ENCODE measurements at regions not wholly inside any gene's neighbourhood (a gene's known extent, or its start where the extent isn't known, plus 50 kb on each side); places are given as distances from the start of the nearest gene placed in this dataset.
"Not testable (repeated sequence)": the region's sequence is repeated elsewhere in the genome, so short reads cannot be mapped to it uniquely, and the experiment has no call there.

GRCh38 chrX:101740642-101741041 lies 81.0 kb upstream of the ARMCX2 start:
- intact Hi-C loops (cut with micrococcal nuclease), result no loop called here
- no peak overlapping the region for H3K4me3 Mint-ChIP-seq
- H3K36me3 Mint-ChIP-seq (ENCODE audit: low read depth), result no peaks in the 10 kb centered on the region
- H3K27me3 Mint-ChIP-seq, result no peaks in the 10 kb centered on the region
- H3K9me3 Mint-ChIP-seq, result no peaks in the 10 kb centered on the region
- H3K4me1 Mint-ChIP-seq (ENCODE audit: low read depth), result no peaks in the 10 kb centered on the region
- no peak overlapping the region for H3K27ac Mint-ChIP-seq

GRCh38 chrX:101738867-101739266 lies 79.2 kb upstream of the ARMCX2 start:
- intact Hi-C loops (cut with micrococcal nuclease); H3K9me3 Mint-ChIP-seq; H3K4me1 Mint-ChIP-seq (ENCODE audit: low read depth); H3K36me3 Mint-ChIP-seq (ENCODE audit: low read depth); H3K27me3 Mint-ChIP-seq; H3K27ac Mint-ChIP-seq; H3K4me3 Mint-ChIP-seq: not testable (repeated sequence)

GRCh38 chrX:101738411-101738810 lies 78.8 kb upstream of the ARMCX2 start:
- H3K4me3 Mint-ChIP-seq; H3K4me1 Mint-ChIP-seq (ENCODE audit: low read depth); H3K27ac Mint-ChIP-seq; H3K27me3 Mint-ChIP-seq; intact Hi-C loops (cut with micrococcal nuclease); H3K36me3 Mint-ChIP-seq (ENCODE audit: low read depth); H3K9me3 Mint-ChIP-seq: not testable (repeated sequence)

- Mint-ChIP-seq H3K4me1 (ENCODE audit: low read depth) (no peaks in the 10 kb centered on the region), H3K27me3 (no peaks in the 10 kb centered on the region), H3K27ac (no peak overlapping the region), H3K9me3 (no peaks in the 10 kb centered on the region), H3K36me3 (ENCODE audit: low read depth) (no peaks in the 10 kb centered on the region), H3K4me3 (no peak overlapping the region)
- intact Hi-C loops (cut with micrococcal nuclease), result no loop called here
Observed at GRCh38 chrX:101736651-101737050, 77.0 kb upstream of the ARMCX2 start.

GRCh38 chrX:101732870-101733269 lies 73.2 kb upstream of the ARMCX2 start:
- H3K4me1 Mint-ChIP-seq (ENCODE audit: low read depth), result no peaks in the 10 kb centered on the region
- H3K4me3 Mint-ChIP-seq, result no peak overlapping the region
- no peaks in the 10 kb centered on the region for H3K9me3 Mint-ChIP-seq
- intact Hi-C loops (cut with micrococcal nuclease), result no loop called here
- H3K27ac Mint-ChIP-seq, result no peak overlapping the region
- no peaks in the 10 kb centered on the region for H3K27me3 Mint-ChIP-seq
- no peaks in the 10 kb centered on the region for H3K36me3 Mint-ChIP-seq (ENCODE audit: low read depth)

- Mint-ChIP-seq H3K27me3 (peaks cover 2% of the 10 kb centered on the region), H3K9me3 (no peaks in the 10 kb centered on the region), H3K36me3 (ENCODE audit: low read depth) (no peaks in the 10 kb centered on the region), H3K4me1 (ENCODE audit: low read depth) (no peaks in the 10 kb centered on the region), H3K27ac (no peak overlapping the region), H3K4me3 (no peak overlapping the region)
- intact Hi-C loops (cut with micrococcal nuclease), result no loop called here
Observed at GRCh38 chrX:101729986-101730385, 70.3 kb upstream of the ARMCX2 start.

All from dendritic cell treated with granulocyte-macrophage colony-stimulating factor and Interleukin-4, amounts not matched to agents 40 ng/mL and 50 ng/mL, for 4 days (primary cell).